ENCODE measurements at regions not wholly inside any gene's neighbourhood (a gene's known extent, or its start where the extent isn't known, plus 50 kb on each side); places are given as distances from the start of the nearest gene placed in this dataset.

GRCh38 chr13:95470574-95471366 is 81.8 kb upstream of the CLDN10 start:
- no peaks in the 10 kb centered on the region for H3K36me3 ChIP-seq (ENCODE audit: control insufficient read depth in 4 of 4, insufficient read depth in 4 of 4, low read length in 4 of 4)
- H3K9ac ChIP-seq (ENCODE audit: insufficient read depth in 1 of 2, low read length in 2 of 2), result peak overlapping the region in 1 of 2 donors; percentile 15
- ATAC-seq (ENCODE audit: insufficient read depth, low FRiP score) (no peak), DNase-seq (peak; percentile 20 to 81 (median 69))
- no peaks in the 10 kb centered on the region for H3K9me3 ChIP-seq (ENCODE audit: control insufficient read depth in 4 of 4, insufficient read depth in 3 of 4, low read length in 3 of 4)
- WGBS, 2 donors, result 74 to 85% methylated on average over 19 of the region's 19 CpGs
- no peak overlapping the region for H3K4me3 ChIP-seq
- TF ChIP-seq CTCF (IDR thresholded peaks at IDR 0.05; ENCODE audit: control extremely low read depth, extremely low read depth), result no peak
- H3K27ac ChIP-seq (ENCODE audit: low read depth in 1 of 2, low read length in 1 of 2), result no peak overlapping the region
- no peaks in the 10 kb centered on the region for H3K27me3 ChIP-seq (ENCODE audit: control insufficient read depth in 3 of 3, insufficient read depth in 3 of 3, low read length in 2 of 3)
- peaks cover 0 to 8% (median 2%) of the 10 kb centered on the region in 5 donors for H3K4me1 ChIP-seq (ENCODE audit: control insufficient read depth in 5 of 5, insufficient read depth in 5 of 5, low read length in 5 of 5)

GRCh38 chr13:95471960-95472359 is 80.6 kb upstream of the CLDN10 start:
- DNase-seq (no peak), ATAC-seq (ENCODE audit: insufficient read depth, low FRiP score) (no peak)
- Histone ChIP-seq H3K27me3 (ENCODE audit: control insufficient read depth in 3 of 3, insufficient read depth in 3 of 3, low read length in 2 of 3) (no peaks in the 10 kb centered on the region), H3K27ac (ENCODE audit: low read depth in 1 of 2, low read length in 1 of 2) (no peak overlapping the region), H3K9ac (ENCODE audit: insufficient read depth in 1 of 2, low read length in 2 of 2) (no peak overlapping the region), H3K4me3 (no peak overlapping the region), H3K9me3 (ENCODE audit: control insufficient read depth in 4 of 4, insufficient read depth in 3 of 4, low read length in 3 of 4) (no peaks in the 10 kb centered on the region), H3K36me3 (ENCODE audit: control insufficient read depth in 4 of 4, insufficient read depth in 4 of 4, low read length in 4 of 4) (no peaks in the 10 kb centered on the region), H3K4me1 (ENCODE audit: control insufficient read depth in 5 of 5, insufficient read depth in 5 of 5, low read length in 5 of 5) (peaks cover 0 to 8% (median 2%) of the 10 kb centered on the region in 5 donors)
- no peak for TF ChIP-seq CTCF (IDR thresholded peaks at IDR 0.05; ENCODE audit: control extremely low read depth, extremely low read depth)
- WGBS, 2 donors, result 97 to 100% methylated on average over 2 of the region's 2 CpGs

GRCh38 chr13:95474992-95475391 is 77.5 kb upstream of the CLDN10 start:
- no peak overlapping the region for H3K4me3 ChIP-seq
- 68 to 74% methylated on average over 3 of the region's 3 CpGs for WGBS, 2 donors
- no peak for ATAC-seq (ENCODE audit: insufficient read depth, low FRiP score)
- no peak for DNase-seq
- H3K4me1 ChIP-seq (ENCODE audit: control insufficient read depth in 5 of 5, insufficient read depth in 5 of 5, low read length in 5 of 5), result peaks cover 0 to 8% (median 2%) of the 10 kb centered on the region in 5 donors
- TF ChIP-seq CTCF (IDR thresholded peaks at IDR 0.05; ENCODE audit: control extremely low read depth, extremely low read depth), result no peak
- H3K9ac ChIP-seq (ENCODE audit: insufficient read depth in 1 of 2, low read length in 2 of 2), result no peak overlapping the region
- no peaks in the 10 kb centered on the region for H3K36me3 ChIP-seq (ENCODE audit: control insufficient read depth in 4 of 4, insufficient read depth in 4 of 4, low read length in 4 of 4)
- no peak overlapping the region for H3K27ac ChIP-seq (ENCODE audit: low read depth in 1 of 2, low read length in 1 of 2)
- no peaks in the 10 kb centered on the region for H3K9me3 ChIP-seq (ENCODE audit: control insufficient read depth in 4 of 4, insufficient read depth in 3 of 4, low read length in 3 of 4)
- H3K27me3 ChIP-seq (ENCODE audit: control insufficient read depth in 3 of 3, insufficient read depth in 3 of 3, low read length in 2 of 3), result no peaks in the 10 kb centered on the region
